Osteoblast (primary cell): ENCODE measurements at regions not wholly inside any gene's neighbourhood (a gene's known extent, or its start where the extent isn't known, plus 50 kb on each side); places are given as distances from the start of the nearest gene placed in this dataset.

ENCODE experiments used
- DNase-seq: peaks from one replicate; pipeline ENCODE4 v3.0.0; 2011; ENCODE audit warnings: low spot score, mixed read lengths; ENCODE audit not compliant: insufficient read length; ENCODE audit errors: missing footprints
- H2AFZ ChIP-seq: 2 replicates; pipeline ENCODE4 v1.6.0; 2011; ENCODE audit warnings: mild to moderate bottlenecking, low read length
- H3K27ac ChIP-seq: 2 replicates; pipeline ENCODE4 v1.5.1; 2011; ENCODE audit warnings: mild to moderate bottlenecking, low read depth, low read length, moderate library complexity
- H3K27me3 ChIP-seq: 2 replicates; pipeline ENCODE4 v1.6.0; 2012; ENCODE audit warnings: mild to moderate bottlenecking, control low read depth, inconsistent platforms, low read length, moderate library complexity; ENCODE audit not compliant: insufficient read depth
- H3K36me3 ChIP-seq: 2 replicates; pipeline ENCODE4 v1.5.1; 2011; ENCODE audit warnings: mild to moderate bottlenecking, low read length, control low read depth, moderate library complexity; ENCODE audit not compliant: insufficient read depth
- H3K4me1 ChIP-seq: 2 replicates; pipeline ENCODE4 v1.5.1; 2011; ENCODE audit warnings: mild to moderate bottlenecking, low read length, control low read depth, moderate library complexity; ENCODE audit not compliant: insufficient read depth
- H3K4me2 ChIP-seq: 2 replicates; pipeline ENCODE4 v1.6.0; 2011; ENCODE audit warnings: mild to moderate bottlenecking, low read length; ENCODE audit not compliant: insufficient read depth
- H3K4me3 ChIP-seq: fragments of 200-600 bp; sonication (generic); 3 replicates; pipeline ENCODE4 v1.5.1; 2012; ENCODE audit warnings: mild to moderate bottlenecking, low read length, inconsistent platforms; ENCODE audit not compliant: insufficient read depth
- H3K79me2 ChIP-seq: 2 replicates; pipeline ENCODE4 v1.6.0; 2012; ENCODE audit warnings: mild to moderate bottlenecking, low read length, control low read depth, inconsistent platforms; ENCODE audit not compliant: insufficient read depth
- H3K9me3 ChIP-seq: 2 replicates; pipeline ENCODE4 v1.5.1; 2011; ENCODE audit warnings: low read depth, low read length, control low read depth
- H4K20me1 ChIP-seq: 2 replicates; pipeline ENCODE4 v1.6.0; 2012; ENCODE audit warnings: mild to moderate bottlenecking, low read length, control low read depth; ENCODE audit not compliant: insufficient read depth
- TF ChIP-seq, protein P1 (sequence below): IDR thresholded peaks from 2 replicates; pipeline ENCODE4 v1.5.1; 2011; ENCODE audit warnings: mild to moderate bottlenecking, low read depth, low read length, moderate library complexity; ENCODE audit errors: extremely low read depth

GRCh38 chr18:38520786-38521185 lies 955.2 kb upstream of the CELF4 start:
- TF ChIP-seq, protein P1, sequence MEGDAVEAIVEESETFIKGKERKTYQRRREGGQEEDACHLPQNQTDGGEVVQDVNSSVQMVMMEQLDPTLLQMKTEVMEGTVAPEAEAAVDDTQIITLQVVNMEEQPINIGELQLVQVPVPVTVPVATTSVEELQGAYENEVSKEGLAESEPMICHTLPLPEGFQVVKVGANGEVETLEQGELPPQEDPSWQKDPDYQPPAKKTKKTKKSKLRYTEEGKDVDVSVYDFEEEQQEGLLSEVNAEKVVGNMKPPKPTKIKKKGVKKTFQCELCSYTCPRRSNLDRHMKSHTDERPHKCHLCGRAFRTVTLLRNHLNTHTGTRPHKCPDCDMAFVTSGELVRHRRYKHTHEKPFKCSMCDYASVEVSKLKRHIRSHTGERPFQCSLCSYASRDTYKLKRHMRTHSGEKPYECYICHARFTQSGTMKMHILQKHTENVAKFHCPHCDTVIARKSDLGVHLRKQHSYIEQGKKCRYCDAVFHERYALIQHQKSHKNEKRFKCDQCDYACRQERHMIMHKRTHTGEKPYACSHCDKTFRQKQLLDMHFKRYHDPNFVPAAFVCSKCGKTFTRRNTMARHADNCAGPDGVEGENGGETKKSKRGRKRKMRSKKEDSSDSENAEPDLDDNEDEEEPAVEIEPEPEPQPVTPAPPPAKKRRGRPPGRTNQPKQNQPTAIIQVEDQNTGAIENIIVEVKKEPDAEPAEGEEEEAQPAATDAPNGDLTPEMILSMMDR = no peak

DNA sequence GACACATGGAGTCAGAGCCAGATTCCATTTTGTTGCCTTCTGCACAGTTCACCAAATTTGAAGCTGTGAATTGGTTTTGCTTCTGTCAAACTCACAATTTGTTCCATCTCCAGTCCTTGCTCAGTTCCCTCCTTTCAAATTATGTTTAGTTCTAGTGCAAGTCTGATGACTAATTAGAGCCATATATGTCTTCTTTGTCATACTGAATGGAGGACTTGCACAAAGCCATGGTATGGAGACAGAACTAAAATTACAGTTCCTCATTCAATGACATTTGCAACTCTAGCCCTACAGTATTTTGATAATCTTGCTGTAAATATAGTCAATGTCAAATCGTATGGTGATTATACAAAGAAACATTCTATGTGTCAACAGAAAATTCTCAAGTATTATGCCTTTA lies 936.9 kb upstream of the CELF4 start:
- H3K36me3 ChIP-seq = no peaks in the 10 kb centered on the region
- no peak for DNase-seq
- no peak overlapping the region for H3K4me2 ChIP-seq
- no peaks in the 10 kb centered on the region for H4K20me1 ChIP-seq
- no peak overlapping the region for H3K27ac ChIP-seq
- TF ChIP-seq, protein P1 = no peak
- no peaks in the 10 kb centered on the region for H3K79me2 ChIP-seq
- no peak overlapping the region for H3K4me3 ChIP-seq
- H3K27me3 ChIP-seq = no peaks in the 10 kb centered on the region
- H2AFZ ChIP-seq = no peak overlapping the region
- peaks cover 3% of the 10 kb centered on the region for H3K9me3 ChIP-seq
- H3K4me1 ChIP-seq = no peaks in the 10 kb centered on the region

More at GRCh38 chr18:38520786-38521185, 955.2 kb upstream of the CELF4 start:
- no peak for DNase-seq
- H2AFZ ChIP-seq = no peak overlapping the region
- H4K20me1 ChIP-seq = no peaks in the 10 kb centered on the region
- no peak overlapping the region for H3K27ac ChIP-seq
- H3K27me3 ChIP-seq = no peaks in the 10 kb centered on the region
- no peak overlapping the region for H3K4me2 ChIP-seq
- no peaks in the 10 kb centered on the region for H3K79me2 ChIP-seq
- no peaks in the 10 kb centered on the region for H3K9me3 ChIP-seq
- H3K4me3 ChIP-seq = no peak overlapping the region
- no peaks in the 10 kb centered on the region for H3K36me3 ChIP-seq
- no peaks in the 10 kb centered on the region for H3K4me1 ChIP-seq

DNA sequence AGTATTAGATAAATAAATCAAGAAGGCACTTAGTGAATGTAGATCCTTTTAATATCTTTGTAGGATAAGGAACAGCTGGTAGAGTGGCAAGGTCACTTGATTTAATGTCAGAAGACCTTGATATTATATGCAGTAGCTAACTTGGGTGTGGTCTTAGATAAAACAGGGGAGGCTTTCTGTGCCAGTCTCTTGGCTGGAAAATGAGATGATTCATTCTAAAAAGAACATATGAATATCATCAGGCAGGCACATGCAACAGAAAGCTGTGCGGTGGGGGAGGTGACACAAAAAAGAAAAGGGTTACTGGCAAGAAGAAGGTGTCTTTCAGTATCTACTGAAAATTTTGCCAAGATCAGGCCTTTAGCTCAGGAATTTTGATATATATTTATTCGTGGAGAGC lies 931.7 kb upstream of the CELF4 start:
- no peaks in the 10 kb centered on the region for H3K4me1 ChIP-seq
- H3K79me2 ChIP-seq = no peaks in the 10 kb centered on the region
- no peak for DNase-seq
- no peak overlapping the region for H3K4me2 ChIP-seq
- no peaks in the 10 kb centered on the region for H3K27me3 ChIP-seq
- TF ChIP-seq, protein P1 = no peak
- no peaks in the 10 kb centered on the region for H4K20me1 ChIP-seq
- H3K9me3 ChIP-seq = peaks cover 7% of the 10 kb centered on the region
- H3K27ac ChIP-seq = no peak overlapping the region
- no peak overlapping the region for H2AFZ ChIP-seq
- H3K36me3 ChIP-seq = no peaks in the 10 kb centered on the region
- H3K4me3 ChIP-seq = no peak overlapping the region

DNA sequence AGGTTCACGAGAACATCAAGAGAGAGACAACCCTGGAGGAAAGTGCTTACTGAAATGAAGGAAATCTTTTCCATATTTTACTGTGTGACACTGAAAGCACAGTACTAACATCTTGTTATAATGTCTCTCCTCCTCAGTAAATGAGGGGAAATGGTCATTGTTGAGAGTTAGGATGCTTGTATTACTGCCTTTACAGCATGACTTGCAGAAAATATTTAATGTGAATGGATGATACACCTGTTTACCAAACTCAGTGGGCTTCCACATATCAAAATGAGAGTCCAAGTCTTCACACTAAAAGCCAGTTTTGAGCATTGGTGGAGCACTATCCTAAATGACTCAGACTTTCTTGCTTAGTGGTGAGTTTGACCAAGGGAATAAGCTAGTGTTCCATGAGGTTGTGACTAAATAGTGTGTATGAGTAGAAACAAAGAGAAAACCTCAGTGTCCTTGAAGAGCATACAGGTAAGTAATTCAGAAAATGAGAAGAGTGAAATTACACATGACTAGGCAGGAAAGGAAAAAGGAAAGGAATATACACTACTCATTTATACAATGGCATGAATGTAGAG lies 930.7 kb upstream of the CELF4 start:
- Histone ChIP-seq H3K9me3 (peaks cover 7% of the 10 kb centered on the region), H3K36me3 (no peaks in the 10 kb centered on the region), H3K4me1 (no peaks in the 10 kb centered on the region), H3K79me2 (no peaks in the 10 kb centered on the region), H3K4me3 (no peak overlapping the region), H3K4me2 (no peak overlapping the region), H2AFZ (no peak overlapping the region), H4K20me1 (no peaks in the 10 kb centered on the region), H3K27me3 (no peaks in the 10 kb centered on the region), H3K27ac (no peak overlapping the region)
- DNase-seq = no peak
- TF ChIP-seq, protein P1 = no peak
